Activated B cell treated with CpG ODN at 0.5 μM for 24 hours (primary cell): ENCODE measurements at regions not wholly inside any gene's neighbourhood (a gene's known extent, or its start where the extent isn't known, plus 50 kb on each side); places are given as distances from the start of the nearest gene placed in this dataset.

Source experiments
- ATAC-seq: fragments of 200-7000 bp; cut with Tn5 transposase; one replicate; pipeline ENCODE4 v1.10.0; 2021; ENCODE audit warnings: low read depth, mild to moderate bottlenecking, moderate library complexity
- CTCF ChIA-PET: fragments of 350-600 bp; sonication (Branson Sonifier 250); formaldehyde crosslinking; loops from one replicate; lab custom pipeline; 2021; ENCODE audit warnings: antibody characterized with exemption; lab: Charles Lee
- POLR2A ChIA-PET: fragments of 350-600 bp; sonication (Branson Sonifier 250); formaldehyde crosslinking; loops from one replicate; lab custom pipeline; 2021; ENCODE audit warnings: antibody characterized with exemption; lab: Charles Lee
- DNase-seq: peaks from one replicate; pipeline ENCODE4 v3.0.0; 2022
- H3K27ac Mint-ChIP-seq: one replicate; pipeline ENCODE4 v1.8.0; 2020; ENCODE audit warnings: mixed read lengths
- H3K27me3 Mint-ChIP-seq: one replicate; pipeline ENCODE4 v1.8.0; 2021; ENCODE audit warnings: mixed read lengths
- H3K36me3 Mint-ChIP-seq: one replicate; pipeline ENCODE4 v1.8.0; 2021; ENCODE audit warnings: low read depth, mixed read lengths
- H3K4me1 Mint-ChIP-seq: one replicate; pipeline ENCODE4 v1.8.0; 2021; ENCODE audit warnings: mixed read lengths
- H3K4me3 Mint-ChIP-seq: one replicate; pipeline ENCODE4 v1.8.0; 2020; ENCODE audit warnings: mild to moderate bottlenecking, mixed read lengths
- H3K9me3 Mint-ChIP-seq: one replicate; pipeline ENCODE4 v1.8.0; 2020; ENCODE audit warnings: mixed read lengths
- intact Hi-C: fragments of 100-400 bp; cut with micrococcal nuclease; formaldehyde crosslinking; loops from one replicate; pipeline ENCODE4 v1.15.1; 2024
- TF ChIP-seq, protein P1 (sequence below): fragments of 200-600 bp; IDR thresholded peaks from one replicate; pipeline ENCODE4 v1.8.0; 2022; ENCODE audit warnings: antibody characterized with exemption, mild to moderate bottlenecking

DNA sequence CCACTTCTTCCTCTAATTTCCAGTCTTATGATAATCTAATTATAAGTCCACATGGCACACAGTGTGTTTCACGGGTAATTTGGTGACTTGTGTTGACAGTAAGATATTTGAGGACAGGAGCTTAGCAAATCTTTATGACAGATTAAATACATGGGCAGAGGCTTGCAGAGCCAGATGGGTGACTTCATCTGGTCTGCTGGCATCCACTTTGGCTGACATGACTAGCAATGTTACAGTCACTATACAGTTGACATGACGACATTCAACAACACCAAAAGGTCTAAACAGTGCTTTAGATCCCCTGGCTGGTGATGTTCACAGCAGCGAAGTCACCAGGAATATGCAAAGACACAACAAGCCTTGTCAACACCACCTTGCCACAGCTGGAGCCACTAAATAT, 147.2 kb downstream of the ETS2 start:
- POLR2A ChIA-PET, result no interaction called here
- intact Hi-C loops, result no loop called here

DNA sequence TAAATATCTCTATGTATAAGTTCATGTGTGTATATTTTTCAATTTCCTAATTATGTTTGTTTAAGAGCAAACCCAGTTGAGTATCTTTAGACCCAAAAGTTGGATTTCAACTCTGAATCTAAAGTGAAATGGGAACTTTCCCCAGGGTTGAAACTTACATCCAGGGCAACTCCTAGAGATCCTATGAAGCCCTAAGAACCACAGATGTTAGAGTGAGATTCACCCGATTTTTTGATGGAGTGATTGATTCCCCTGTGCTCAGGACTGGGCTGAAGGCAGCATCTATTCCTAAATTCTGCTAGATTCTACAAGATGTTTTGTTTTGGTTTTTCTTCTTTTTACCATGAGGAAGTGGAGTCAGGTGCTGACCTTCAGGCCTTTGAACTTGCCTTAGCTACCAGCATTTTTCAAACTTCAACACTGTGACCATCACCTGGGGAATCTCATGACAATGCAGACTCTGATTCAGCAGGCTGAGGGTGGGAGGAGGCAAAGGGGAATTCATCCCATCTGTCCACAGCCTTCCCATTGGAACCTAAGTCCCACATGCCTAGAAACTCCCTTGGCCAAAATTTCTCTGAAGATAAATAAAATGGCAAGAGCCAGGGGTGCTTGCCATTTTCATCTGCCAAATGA, 145.5 kb downstream of the ETS2 start:
- Mint-ChIP-seq H3K27me3 (peaks cover 4% of the 10 kb centered on the region), H3K27ac (no peak overlapping the region), H3K36me3 (no peaks in the 10 kb centered on the region), H3K4me3 (no peak overlapping the region), H3K4me1 (no peaks in the 10 kb centered on the region), H3K9me3 (peaks cover 5% of the 10 kb centered on the region)
- ChIA-PET CTCF (no interaction called here), POLR2A (no interaction called here)
- TF ChIP-seq, protein P1, sequence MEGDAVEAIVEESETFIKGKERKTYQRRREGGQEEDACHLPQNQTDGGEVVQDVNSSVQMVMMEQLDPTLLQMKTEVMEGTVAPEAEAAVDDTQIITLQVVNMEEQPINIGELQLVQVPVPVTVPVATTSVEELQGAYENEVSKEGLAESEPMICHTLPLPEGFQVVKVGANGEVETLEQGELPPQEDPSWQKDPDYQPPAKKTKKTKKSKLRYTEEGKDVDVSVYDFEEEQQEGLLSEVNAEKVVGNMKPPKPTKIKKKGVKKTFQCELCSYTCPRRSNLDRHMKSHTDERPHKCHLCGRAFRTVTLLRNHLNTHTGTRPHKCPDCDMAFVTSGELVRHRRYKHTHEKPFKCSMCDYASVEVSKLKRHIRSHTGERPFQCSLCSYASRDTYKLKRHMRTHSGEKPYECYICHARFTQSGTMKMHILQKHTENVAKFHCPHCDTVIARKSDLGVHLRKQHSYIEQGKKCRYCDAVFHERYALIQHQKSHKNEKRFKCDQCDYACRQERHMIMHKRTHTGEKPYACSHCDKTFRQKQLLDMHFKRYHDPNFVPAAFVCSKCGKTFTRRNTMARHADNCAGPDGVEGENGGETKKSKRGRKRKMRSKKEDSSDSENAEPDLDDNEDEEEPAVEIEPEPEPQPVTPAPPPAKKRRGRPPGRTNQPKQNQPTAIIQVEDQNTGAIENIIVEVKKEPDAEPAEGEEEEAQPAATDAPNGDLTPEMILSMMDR, result no peak
- intact Hi-C loops, result no loop called here
- no peak for ATAC-seq
- no peak for DNase-seq

More for the DNA sequence above, 147.2 kb downstream of the ETS2 start:
- Mint-ChIP-seq H3K27me3 (peaks cover 12% of the 10 kb centered on the region), H3K9me3 (peaks cover 5% of the 10 kb centered on the region), H3K4me1 (no peaks in the 10 kb centered on the region), H3K27ac (no peak overlapping the region), H3K36me3 (no peaks in the 10 kb centered on the region), H3K4me3 (no peak overlapping the region)
- TF ChIP-seq, protein P1, result no peak
- ATAC-seq, result no peak
- no peak for DNase-seq
- CTCF ChIA-PET, result no interaction called here

DNA sequence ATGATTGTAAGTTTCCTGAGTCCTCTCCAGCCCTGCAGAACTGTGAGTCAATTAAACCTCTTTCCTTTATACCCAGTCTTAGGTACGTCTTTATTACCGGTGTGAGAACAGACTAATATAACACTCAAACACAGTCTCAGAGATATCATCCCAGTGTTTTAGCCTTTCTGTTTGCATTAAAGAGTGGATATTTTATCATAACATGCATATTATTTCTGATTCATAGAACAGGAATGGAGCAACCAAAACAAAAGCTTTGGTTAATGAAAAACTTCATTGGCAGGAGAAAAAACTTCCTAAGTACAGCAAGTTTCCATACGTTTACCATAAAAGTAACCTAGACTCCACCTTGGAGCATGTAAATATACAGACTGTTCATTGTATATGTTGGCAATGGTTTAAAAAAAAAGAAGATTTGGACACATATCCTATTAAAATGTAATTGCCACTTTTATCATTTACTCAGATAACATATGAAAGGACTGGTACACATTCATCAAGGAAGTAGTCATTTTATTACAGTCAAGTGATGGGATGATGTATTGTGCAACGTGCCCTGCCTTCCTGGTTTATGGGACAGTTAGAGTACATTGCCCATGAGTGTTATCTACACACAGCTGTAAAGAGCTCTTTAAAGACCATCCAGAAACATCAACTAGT, 144.8 kb downstream of the ETS2 start:
- no peak overlapping the region for H3K4me3 Mint-ChIP-seq
- ATAC-seq (no peak), DNase-seq (no peak)
- ChIA-PET POLR2A (no interaction called here), CTCF (no interaction called here)
- no peaks in the 10 kb centered on the region for H3K4me1 Mint-ChIP-seq
- TF ChIP-seq, protein P1, result no peak
- peaks cover 5% of the 10 kb centered on the region for H3K9me3 Mint-ChIP-seq
- intact Hi-C loops, result no loop called here
- no peaks in the 10 kb centered on the region for H3K36me3 Mint-ChIP-seq
- peaks cover 4% of the 10 kb centered on the region for H3K27me3 Mint-ChIP-seq
- no peak overlapping the region for H3K27ac Mint-ChIP-seq

DNA sequence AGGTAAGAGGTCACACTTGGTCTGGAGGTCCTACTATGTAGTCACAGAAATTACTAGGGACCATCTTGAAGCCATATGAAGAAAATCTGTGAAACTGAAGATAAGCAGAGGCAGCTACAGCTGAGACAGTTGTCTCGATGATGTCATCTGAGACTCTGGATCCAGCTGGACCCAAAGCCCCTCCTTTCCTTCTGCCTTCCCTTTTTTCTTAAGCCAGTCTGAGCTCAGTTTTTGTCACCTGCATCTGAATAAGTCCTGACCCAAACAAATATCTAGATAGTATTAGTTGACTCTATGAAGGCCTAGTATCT, 143.3 kb downstream of the ETS2 start:
- Mint-ChIP-seq H3K9me3 (peaks cover 5% of the 10 kb centered on the region), H3K36me3 (no peaks in the 10 kb centered on the region), H3K4me1 (no peaks in the 10 kb centered on the region), H3K27ac (no peak overlapping the region), H3K4me3 (no peak overlapping the region), H3K27me3 (peaks cover 2% of the 10 kb centered on the region)
- POLR2A ChIA-PET, result no interaction called here
- DNase-seq (no peak), ATAC-seq (no peak)
- TF ChIP-seq, protein P1, result no peak
- intact Hi-C loops, result no loop called here
- CTCF ChIA-PET, result no interaction called here

DNA sequence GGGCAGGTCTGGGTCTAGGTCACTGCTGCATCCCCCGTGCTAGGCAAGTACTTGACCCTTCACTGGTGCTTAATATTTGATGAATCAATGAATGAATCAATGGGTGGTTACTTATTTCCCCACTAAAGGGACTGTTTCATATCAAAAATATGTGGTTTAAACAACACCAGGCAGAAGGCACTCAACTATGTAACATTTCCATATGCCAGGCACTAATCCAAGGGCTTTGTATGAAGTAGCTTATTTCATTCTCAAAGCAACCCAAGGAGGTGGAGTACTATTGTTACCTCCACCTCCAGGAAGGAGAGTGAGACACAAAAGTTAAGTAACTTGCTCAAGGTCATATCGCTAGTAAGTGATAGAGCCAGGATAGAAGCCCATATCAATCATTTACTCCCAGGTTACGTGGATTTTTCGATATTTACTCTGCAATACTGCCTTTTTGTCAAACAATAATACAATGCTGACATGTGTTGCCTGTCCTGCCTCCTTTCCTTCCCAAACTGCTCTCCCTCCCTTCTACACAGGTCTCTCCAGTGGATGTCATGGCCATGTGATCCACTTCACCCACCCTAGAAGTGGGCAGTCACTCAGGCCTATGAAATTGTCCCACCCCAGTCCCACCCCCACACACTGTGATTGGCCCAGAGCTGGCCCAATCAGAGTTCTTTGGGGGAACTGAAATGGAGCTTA, 142.8 kb downstream of the ETS2 start:
- Mint-ChIP-seq H3K36me3 (no peaks in the 10 kb centered on the region), H3K4me3 (no peak overlapping the region), H3K27ac (no peak overlapping the region), H3K27me3 (no peaks in the 10 kb centered on the region), H3K9me3 (peaks cover 5% of the 10 kb centered on the region), H3K4me1 (no peaks in the 10 kb centered on the region)
- ChIA-PET CTCF (no interaction called here), POLR2A (no interaction called here)
- TF ChIP-seq, protein P1, result no peak
- ATAC-seq (no peak), DNase-seq (no peak)
- intact Hi-C loops, result no loop called here
